HUDEP-2 (cell line): ENCODE measurements at regions not wholly inside any gene's neighbourhood (a gene's known extent, or its start where the extent isn't known, plus 50 kb on each side); places are given as distances from the start of the nearest gene placed in this dataset.
A peak's percentile ranks its signal among the peaks of the same experiment; 100 is the strongest.

Experiments
- DNase-seq, 76 experiments: peaks; one replicate each; lab custom pipeline; 2025; ENCODE audit not compliant: unreplicated experiment in 76 of 76; lab: John Stamatoyannopoulos, UW

- no peak for DNase-seq
Observed at GRCh38 chr11:119496997-119497396, 74.0 kb upstream of the THY1 start.

- no peak for DNase-seq
Observed at GRCh38 chr11:119496469-119496868, 73.5 kb upstream of the THY1 start.

DNA sequence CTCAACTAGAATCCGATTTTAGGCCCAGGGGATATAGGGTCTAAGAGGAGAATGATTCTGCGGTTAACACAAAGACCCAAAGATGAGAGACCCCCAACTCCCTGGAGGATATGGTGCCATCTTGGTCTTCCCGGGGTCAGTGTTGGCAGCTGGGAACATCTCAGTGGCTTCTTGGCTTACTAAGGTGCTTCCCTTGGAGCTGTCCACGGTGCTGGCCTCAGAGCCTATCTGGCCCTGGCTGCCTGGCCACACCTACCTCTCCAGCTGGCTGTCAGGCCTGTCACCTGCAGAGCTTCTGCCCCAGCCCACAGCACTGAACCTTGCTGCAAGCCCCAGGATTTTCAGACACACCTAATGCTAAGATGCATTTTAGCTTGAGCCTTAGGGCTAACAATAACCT, 70.7 kb upstream of the THY1 start:
- DNase-seq, result peak in 22 of 76 experiments; percentile 2 to 39 (median 10)

DNA sequence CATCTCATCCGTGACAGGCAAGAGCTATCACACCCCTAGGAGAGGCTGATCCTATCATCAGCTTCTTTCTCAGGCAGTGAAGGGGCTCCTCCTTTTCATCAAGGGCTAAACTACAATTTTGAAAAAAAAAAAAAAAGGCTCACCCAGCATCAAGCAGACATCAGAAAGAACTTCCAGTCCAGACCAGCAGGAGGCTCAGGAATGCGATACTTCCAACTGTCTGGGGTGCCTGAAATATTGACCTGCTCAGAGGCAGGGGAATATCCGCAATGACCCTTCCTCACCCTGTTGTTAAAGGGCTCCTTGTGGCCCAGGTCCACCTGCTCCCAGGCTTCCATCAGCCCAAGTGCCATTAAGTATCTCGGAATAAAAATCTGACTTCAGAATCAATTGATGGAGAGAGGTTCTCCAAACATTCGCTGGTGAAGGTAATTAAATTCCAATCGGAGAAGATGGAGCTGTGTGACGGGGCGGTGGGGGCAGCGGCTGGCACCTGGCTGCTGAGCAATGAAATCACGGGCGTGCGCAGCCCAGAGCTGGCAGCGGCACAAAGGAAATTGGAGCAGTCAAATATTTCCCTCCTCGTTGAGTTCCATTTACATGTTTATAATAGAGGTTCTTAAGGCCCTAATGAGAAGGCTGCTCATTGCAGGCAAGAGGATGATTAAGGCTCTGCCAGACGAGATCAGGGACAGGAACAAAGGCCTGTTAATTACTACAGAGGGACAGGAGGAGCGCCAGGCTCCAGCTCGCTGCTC, 69.0 kb upstream of the THY1 start:
- DNase-seq, result no peak

DNA sequence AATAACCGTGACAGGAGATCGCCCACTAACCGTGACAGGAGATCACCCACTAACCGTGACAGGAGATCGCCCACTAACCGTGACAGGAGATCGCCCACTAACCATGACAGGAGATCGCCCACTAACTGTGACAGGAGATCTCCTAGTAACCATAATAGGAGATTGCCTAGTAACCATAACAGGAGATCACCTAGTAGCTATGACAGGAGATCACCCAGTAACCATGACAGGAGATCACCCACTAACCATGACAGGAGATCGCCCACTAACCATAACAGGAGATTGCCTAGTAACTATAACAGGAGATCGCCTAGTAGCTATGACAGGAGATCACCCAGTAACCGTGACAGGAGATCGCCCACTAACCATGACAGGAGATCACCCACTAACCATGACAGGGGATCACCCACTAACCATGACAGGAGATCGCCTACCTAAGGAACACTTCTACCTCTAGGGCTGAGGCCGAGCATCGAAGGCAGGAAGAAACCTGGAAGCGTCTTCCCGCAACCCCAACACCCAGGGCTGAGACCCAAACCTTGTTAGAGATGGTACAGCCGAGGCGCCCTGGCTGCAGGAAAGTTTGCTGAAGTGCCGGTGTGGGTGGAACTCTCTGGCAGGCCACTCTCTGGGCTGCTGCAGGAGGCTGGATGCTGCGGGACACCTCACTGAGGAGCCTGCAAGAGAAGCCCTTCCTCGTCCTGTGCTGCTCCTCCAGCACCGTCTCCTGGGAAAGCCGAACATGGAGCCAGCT, 67.5 kb upstream of the THY1 start:
- no peak for DNase-seq

DNA sequence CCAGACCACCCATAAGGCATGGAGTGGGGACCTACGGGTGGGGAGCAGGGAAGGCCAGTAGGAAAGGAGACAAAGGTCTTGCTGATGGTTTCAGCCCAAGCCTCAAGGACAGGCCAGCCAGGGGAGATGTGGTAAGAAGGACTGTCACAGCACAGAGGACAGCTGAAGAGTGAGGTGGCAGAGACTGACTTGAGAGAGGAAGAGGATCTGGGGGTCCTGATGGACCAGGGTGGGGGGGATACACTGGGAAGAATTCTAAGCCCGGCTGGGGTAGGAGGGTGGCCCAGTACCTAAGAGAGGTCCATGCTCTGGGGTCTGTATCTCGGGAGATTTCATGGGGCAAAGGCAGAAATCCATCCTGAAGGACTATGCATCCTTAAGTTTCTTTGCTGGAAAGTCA, 66.1 kb upstream of the THY1 start:
- no peak for DNase-seq

GRCh38 chr11:119488256-119488995, 65.5 kb upstream of the THY1 start:
- no peak for DNase-seq

GRCh38 chr11:119486691-119487259, 63.8 kb upstream of the THY1 start:
- no peak for DNase-seq

DNA sequence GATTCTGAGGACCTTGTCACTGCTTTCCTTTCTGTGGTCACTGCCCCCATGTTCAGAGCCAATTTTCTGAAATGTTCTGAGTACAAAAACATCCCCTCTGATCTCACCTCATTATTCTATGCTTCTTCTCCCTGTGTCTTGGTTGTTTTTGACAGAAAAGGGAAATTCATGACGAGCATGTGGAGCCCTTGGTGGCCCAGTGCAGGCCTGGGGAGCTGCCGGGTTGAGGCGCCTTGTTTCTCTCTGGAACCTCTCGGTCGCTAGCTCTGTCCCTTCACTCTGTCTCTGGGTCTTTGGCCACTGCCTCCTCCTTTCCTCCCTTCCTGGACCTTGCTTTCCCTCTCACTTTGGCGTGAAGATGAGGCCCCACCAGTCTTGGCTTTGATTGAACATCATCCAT, 63.0 kb upstream of the THY1 start:
- no peak for DNase-seq

DNA sequence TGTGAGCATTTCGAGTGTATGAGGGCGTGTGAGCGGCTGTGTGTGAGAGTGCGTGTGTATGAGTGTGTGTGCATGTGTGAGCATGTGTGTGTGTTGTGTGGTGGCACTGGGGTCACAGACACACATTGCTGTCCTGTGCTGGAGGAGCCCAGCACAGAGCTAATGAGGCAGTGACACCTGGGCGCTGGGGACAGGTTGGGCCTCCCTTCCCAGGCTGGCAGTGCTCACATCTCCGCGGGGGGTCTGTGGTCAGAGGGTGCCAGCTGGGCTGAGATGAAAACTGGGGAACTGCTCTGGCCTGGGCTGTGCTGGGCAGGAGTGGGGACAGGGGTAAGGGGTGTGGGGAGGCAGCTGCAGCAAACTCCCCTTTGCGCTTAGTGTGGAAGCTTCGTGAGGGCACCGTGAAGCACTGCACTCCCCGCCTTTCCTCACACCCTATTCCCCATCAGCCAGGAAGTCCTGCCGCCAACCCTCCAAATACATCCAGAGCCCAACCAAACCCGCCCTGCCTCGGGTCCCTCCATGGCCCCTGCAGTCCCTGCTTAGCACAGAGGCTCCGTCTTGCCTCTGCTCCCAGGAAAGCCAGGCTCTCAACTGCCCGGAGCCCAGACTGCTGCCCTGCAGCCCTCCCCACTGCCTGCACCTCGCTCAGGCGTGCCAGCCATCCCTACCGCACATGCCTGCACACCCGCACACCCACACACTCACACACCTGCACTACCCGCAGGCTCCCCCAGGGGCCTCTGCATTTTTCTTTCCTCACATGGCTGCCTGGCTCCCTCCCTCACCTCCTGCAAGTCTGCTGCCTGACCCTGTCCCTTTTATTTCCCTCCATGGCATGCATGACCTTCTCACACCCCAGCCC, 62.0 kb upstream of the THY1 start:
- no peak for DNase-seq

GRCh38 chr11:119483881-119484371, 61.0 kb upstream of the THY1 start:
- DNase-seq, result no peak

- DNase-seq, result no peak
Observed at GRCh38 chr11:119483341-119483880, 60.4 kb upstream of the THY1 start.

DNA sequence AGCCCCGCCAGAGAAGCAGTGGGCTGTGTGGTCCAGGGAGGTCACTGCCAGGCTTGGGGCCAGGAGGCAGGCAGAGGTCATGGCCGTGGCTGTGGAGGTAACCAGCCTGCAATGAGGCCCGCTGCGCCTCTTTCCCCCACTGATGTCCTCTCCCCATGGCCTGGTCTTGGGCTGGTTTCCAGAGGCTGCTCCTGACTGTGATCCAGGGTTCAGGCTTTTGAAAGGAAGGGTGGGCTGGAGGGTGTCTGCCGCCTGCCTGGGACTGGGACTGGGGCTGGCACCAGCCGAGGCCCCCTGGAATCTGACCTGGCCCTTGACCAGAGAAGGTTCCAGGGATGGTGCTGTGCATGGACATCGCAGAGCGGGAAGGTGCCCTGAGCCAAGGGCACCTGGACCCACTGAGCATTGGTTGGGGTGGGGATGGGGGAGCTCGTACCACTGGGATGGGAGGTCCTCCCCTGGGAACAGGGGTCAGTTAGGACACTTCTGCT, 59.6 kb upstream of the THY1 start:
- DNase-seq, result no peak

GRCh38 chr11:119481667-119482400, 58.9 kb upstream of the THY1 start:
- DNase-seq, result no peak

- DNase-seq, result peak in 54 of 76 experiments; percentile 4 to 75 (median 40)
Observed at GRCh38 chr11:119481021-119481666, 58.2 kb upstream of the THY1 start.

DNA sequence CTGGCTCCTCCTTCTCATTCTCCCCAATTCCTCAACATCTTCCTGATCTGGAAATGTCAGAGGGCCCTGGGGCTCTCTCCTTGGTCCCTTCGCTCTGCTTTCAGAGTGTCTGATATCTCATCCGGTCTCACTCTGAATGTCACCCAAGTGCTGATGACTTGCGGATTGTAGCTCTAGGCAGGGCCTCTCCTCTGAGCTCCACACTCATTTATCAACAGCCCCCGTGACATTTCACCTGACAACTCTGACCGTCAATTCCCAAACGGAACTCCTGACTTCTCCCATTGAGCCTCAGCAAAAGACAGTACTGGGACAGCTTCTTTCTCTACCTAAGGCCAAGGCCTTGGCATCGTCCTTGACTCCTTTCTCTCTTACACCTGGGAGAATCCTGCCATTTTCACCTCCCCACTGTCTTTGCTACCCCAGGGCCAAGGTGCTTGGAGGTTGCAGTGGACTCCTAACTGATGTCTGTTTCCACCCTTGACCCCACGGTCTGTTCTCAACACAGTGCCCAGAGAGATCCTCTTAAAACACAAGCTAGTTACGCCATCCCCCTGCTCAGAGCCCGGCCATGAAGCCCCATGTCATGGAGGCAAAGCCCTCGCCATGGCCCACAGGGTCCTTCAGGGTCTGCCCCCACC, 57.5 kb upstream of the THY1 start:
- DNase-seq, result no peak

DNA sequence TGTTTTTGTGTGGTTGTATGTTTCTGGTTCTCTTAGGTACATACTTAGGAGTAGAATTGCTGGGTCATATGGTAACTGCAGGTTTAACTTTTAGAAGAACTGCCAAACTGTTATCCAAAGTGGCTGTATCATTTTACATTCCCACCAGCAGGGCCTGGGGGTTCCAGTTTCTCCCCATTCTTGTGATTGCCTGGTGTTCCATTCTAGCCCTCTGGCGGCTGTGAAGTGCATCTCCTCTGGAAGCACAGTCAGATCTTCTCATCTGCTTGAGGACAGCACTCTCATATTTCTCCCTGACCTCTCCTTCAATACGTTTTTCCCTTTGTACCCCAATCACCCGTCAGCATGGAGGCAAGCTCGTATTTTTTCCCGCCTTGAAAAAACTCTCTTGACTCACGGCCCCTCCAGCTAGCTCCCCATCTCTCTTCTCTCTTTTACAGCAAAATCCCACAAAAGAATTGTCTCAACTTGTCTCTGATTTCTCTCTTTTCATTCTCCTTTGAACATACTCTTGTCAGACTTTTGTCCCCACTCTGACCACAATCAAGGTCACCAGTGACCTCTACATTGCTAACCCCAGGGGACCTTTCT, 56.8 kb upstream of the THY1 start:
- peak in 10 of 76 experiments; percentile 0 to 23 (median 8) for DNase-seq
